OCI-LY1 (cell line): ENCODE measurements at regions not wholly inside any gene's neighbourhood (a gene's known extent, or its start where the extent isn't known, plus 50 kb on each side); places are given as distances from the start of the nearest gene placed in this dataset.

ENCODE experiments used
- CTCF ChIP-seq: fragments of 200-600 bp; sonication (generic), shearing (Covaris generic); IDR thresholded peaks from 2 replicates; pipeline ENCODE4 v1.5.1; 2017; ENCODE audit warnings: mild to moderate bottlenecking, antibody characterized with exemption, low read length, moderate library complexity, mixed read lengths
- EZH2 ChIP-seq: fragments of 200-600 bp; sonication (generic), shearing (Covaris generic); IDR thresholded peaks from 2 replicates; pipeline ENCODE4 v1.8.0; 2017; ENCODE audit warnings: borderline replicate concordance, mixed run types, mild to moderate bottlenecking, antibody characterized with exemption, low read length, moderate library complexity, mixed read lengths

- TF ChIP-seq EZH2: no peak
- no peak for TF ChIP-seq CTCF
Observed at GRCh38 chr21:35212393-35213127, 163.5 kb upstream of the RUNX1 start.
